ENCODE measurements at regions not wholly inside any gene's neighbourhood (a gene's known extent, or its start where the extent isn't known, plus 50 kb on each side); places are given as distances from the start of the nearest gene placed in this dataset.

- TF ChIP-seq ZFP3 (CRISPR knock-in tag; IDR thresholded peaks at IDR 0.05) (no peak), TOX (CRISPR knock-in tag; IDR thresholded peaks at IDR 0.05; ENCODE audit: borderline replicate concordance) (no peak), ZFP30 (CRISPR knock-in tag; IDR thresholded peaks at IDR 0.05) (no peak), ESRRG (CRISPR knock-in tag; IDR thresholded peaks at IDR 0.05) (no peak), OSR1 (CRISPR knock-in tag; IDR thresholded peaks at IDR 0.05) (no peak), PATZ1 (CRISPR knock-in tag; IDR thresholded peaks at IDR 0.05; ENCODE audit: borderline replicate concordance) (no peak), ARNTL (CRISPR knock-in tag; IDR thresholded peaks at IDR 0.05; ENCODE audit: borderline replicate concordance, low read depth) (no peak)
Measured at GRCh38 chr4:127250577-127250976, 382.2 kb upstream of the INTU start.
